ENCODE measurements at regions not wholly inside any gene's neighbourhood (a gene's known extent, or its start where the extent isn't known, plus 50 kb on each side); places are given as distances from the start of the nearest gene placed in this dataset.

GRCh38 chr7:46003161-46003560 lies 82.1 kb upstream of the IGFBP3 start:
- no TSS peak for BruUV-seq (replicated peaks)
- Mint-ChIP-seq H3K27me3 (ENCODE audit: insufficient read depth, unreplicated experiment) (no peaks in the 10 kb centered on the region), H3K9me3 (ENCODE audit: unreplicated experiment) (peaks cover 7% of the 10 kb centered on the region), H3K4me1 (ENCODE audit: insufficient read depth, unreplicated experiment) (peaks cover 12% of the 10 kb centered on the region), H3K36me3 (ENCODE audit: insufficient read depth, unreplicated experiment) (no peaks in the 10 kb centered on the region), H3K4me3 (ENCODE audit: unreplicated experiment) (no peak overlapping the region), H3K27ac (ENCODE audit: low read depth, unreplicated experiment) (peak overlapping the region; percentile 10)
- intact Hi-C loops (cut with micrococcal nuclease): no loop called here
- ChIA-PET POLR2A (no interaction called here), CTCF (no interaction called here)
- DNase-seq (ENCODE audit: unreplicated experiment): no peak
- TF ChIP-seq, protein P1, sequence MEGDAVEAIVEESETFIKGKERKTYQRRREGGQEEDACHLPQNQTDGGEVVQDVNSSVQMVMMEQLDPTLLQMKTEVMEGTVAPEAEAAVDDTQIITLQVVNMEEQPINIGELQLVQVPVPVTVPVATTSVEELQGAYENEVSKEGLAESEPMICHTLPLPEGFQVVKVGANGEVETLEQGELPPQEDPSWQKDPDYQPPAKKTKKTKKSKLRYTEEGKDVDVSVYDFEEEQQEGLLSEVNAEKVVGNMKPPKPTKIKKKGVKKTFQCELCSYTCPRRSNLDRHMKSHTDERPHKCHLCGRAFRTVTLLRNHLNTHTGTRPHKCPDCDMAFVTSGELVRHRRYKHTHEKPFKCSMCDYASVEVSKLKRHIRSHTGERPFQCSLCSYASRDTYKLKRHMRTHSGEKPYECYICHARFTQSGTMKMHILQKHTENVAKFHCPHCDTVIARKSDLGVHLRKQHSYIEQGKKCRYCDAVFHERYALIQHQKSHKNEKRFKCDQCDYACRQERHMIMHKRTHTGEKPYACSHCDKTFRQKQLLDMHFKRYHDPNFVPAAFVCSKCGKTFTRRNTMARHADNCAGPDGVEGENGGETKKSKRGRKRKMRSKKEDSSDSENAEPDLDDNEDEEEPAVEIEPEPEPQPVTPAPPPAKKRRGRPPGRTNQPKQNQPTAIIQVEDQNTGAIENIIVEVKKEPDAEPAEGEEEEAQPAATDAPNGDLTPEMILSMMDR (IDR thresholded peaks at IDR 0.05; ENCODE audit: unreplicated experiment): no peak

DNA sequence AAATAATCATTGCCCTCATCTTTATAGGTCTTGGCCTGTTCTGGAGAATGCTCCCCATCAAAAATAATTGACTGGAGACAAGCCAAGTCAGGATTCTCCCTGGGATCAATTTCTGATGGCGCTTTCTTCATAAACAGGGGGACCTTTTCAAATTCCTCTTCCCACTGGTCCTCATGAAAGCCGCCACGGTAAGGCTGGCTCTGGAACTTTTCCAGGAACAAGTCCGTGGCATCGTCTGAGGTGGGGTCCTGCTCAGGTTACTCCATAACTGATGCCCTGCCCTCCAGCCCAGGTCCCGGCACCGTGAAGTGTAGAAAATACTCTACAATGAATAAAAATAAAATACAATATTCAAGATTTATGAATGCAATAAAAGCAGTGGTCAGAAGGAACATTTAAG lies 79.4 kb upstream of the IGFBP3 start:
- CTCF ChIA-PET: interaction anchor here (0.6 kb wide), 1 partner anchor 135 kb away, joined by 5 read pairs; no protein-coding TSS in a partner anchor
- BruUV-seq (replicated peaks): no TSS peak
- H3K9me3 Mint-ChIP-seq (ENCODE audit: unreplicated experiment): peaks cover 28% of the 10 kb centered on the region

DNA sequence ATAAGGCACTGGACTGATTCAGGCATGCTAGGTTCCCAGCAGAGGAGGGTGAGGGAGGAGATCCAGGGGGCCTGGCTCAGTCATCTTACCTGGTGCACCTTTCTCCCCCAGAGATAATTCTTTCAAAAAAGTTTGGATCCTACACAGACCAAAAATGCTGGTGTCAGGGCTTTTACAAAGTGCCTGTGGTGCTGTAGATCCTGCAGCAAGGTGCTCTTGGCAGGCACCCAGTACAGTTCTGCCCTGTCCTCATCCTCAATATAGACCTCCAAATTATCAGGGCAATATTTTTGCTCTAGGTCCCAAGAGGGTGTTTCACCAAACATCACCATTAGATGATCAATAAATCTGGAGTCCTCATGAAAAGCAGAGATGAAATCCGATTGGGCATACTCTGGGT lies 78.5 kb upstream of the IGFBP3 start:
- intact Hi-C loops (cut with micrococcal nuclease): no loop called here
- CTCF ChIA-PET: no interaction called here
- no peak for DNase-seq (ENCODE audit: unreplicated experiment)
- H3K4me1 Mint-ChIP-seq (ENCODE audit: insufficient read depth, unreplicated experiment): peaks cover 12% of the 10 kb centered on the region
- H3K9me3 Mint-ChIP-seq (ENCODE audit: unreplicated experiment): peaks cover 31% of the 10 kb centered on the region
- TF ChIP-seq, protein P1 (IDR thresholded peaks at IDR 0.05; ENCODE audit: unreplicated experiment): no peak
- no peaks in the 10 kb centered on the region for H3K27me3 Mint-ChIP-seq (ENCODE audit: insufficient read depth, unreplicated experiment)
- no peaks in the 10 kb centered on the region for H3K36me3 Mint-ChIP-seq (ENCODE audit: insufficient read depth, unreplicated experiment)
- H3K4me3 Mint-ChIP-seq (ENCODE audit: unreplicated experiment): no peak overlapping the region
- no peak overlapping the region for H3K27ac Mint-ChIP-seq (ENCODE audit: low read depth, unreplicated experiment)
- POLR2A ChIA-PET: interaction anchor here (0.6 kb wide), 1 partner anchor 513 kb away, joined by 3 read pairs; no protein-coding TSS in a partner anchor
- BruUV-seq (replicated peaks): no TSS peak

More for the DNA sequence above, 79.4 kb upstream of the IGFBP3 start:
- H3K27me3 Mint-ChIP-seq (ENCODE audit: insufficient read depth, unreplicated experiment): no peaks in the 10 kb centered on the region
- TF ChIP-seq, protein P1 (IDR thresholded peaks at IDR 0.05; ENCODE audit: unreplicated experiment): no peak
- DNase-seq (ENCODE audit: unreplicated experiment): no peak
- no peak overlapping the region for H3K27ac Mint-ChIP-seq (ENCODE audit: low read depth, unreplicated experiment)
- H3K4me1 Mint-ChIP-seq (ENCODE audit: insufficient read depth, unreplicated experiment): peaks cover 12% of the 10 kb centered on the region
- H3K36me3 Mint-ChIP-seq (ENCODE audit: insufficient read depth, unreplicated experiment): no peaks in the 10 kb centered on the region
- POLR2A ChIA-PET: no interaction called here
- intact Hi-C loops (cut with micrococcal nuclease): no loop called here
- H3K4me3 Mint-ChIP-seq (ENCODE audit: unreplicated experiment): no peak overlapping the region

DNA sequence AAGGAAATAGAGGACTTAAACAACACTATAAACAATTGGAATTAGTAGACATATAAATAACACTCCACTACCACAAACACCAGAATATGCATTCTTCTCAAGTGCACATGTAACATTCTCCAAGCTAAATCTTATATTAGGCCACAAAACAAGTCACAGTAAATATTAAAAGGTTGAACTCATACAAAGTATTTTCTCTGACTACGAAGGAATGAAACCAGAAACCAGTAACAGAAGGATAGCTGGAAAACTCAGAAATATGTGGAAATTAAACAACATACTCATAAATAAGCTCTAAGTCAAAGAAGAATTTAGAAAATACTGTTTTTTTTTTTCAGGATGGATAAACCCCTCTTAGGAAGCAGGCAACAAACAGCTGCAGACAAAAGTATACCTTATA lies 77.4 kb upstream of the IGFBP3 start:
- POLR2A ChIA-PET: no interaction called here
- CTCF ChIA-PET: no interaction called here
- TF ChIP-seq, protein P1 (IDR thresholded peaks at IDR 0.05; ENCODE audit: unreplicated experiment): no peak
- BruUV-seq (replicated peaks): no TSS peak
- Mint-ChIP-seq H3K36me3 (ENCODE audit: insufficient read depth, unreplicated experiment) (no peaks in the 10 kb centered on the region), H3K9me3 (ENCODE audit: unreplicated experiment) (peaks cover 31% of the 10 kb centered on the region), H3K4me3 (ENCODE audit: unreplicated experiment) (no peak overlapping the region), H3K27ac (ENCODE audit: low read depth, unreplicated experiment) (no peak overlapping the region), H3K4me1 (ENCODE audit: insufficient read depth, unreplicated experiment) (peaks cover 2% of the 10 kb centered on the region), H3K27me3 (ENCODE audit: insufficient read depth, unreplicated experiment) (no peaks in the 10 kb centered on the region)
- intact Hi-C loops (cut with micrococcal nuclease): no loop called here
- no peak for DNase-seq (ENCODE audit: unreplicated experiment)
